Kidney (tissue), 13 donors: ENCODE measurements at regions not wholly inside any gene's neighbourhood (a gene's known extent, or its start where the extent isn't known, plus 50 kb on each side); places are given as distances from the start of the nearest gene placed in this dataset.
A peak's percentile ranks its signal among the peaks of the same experiment; 100 is the strongest.

Experiments
- DNase-seq, 5 donors: peaks; one replicate each; pipeline ENCODE4 v3.0.0-alpha.2; 2013 to 2020
- FAIRE-seq: peaks from 2 replicates; lab custom pipeline; 2012; peaks lifted over from hg19 to GRCh38; lab: Jason Lieb, UNC
- H3K27ac ChIP-seq, 2 donors: one replicate each; pipeline ENCODE4 v1.7.0; 2013; ENCODE audit warnings: low read depth in 2 of 2, low read length in 2 of 2, inconsistent platforms in 1 of 2
- H3K27me3 ChIP-seq: one replicate; pipeline ENCODE4 v1.7.1; 2013; ENCODE audit warnings: low read length, inconsistent platforms; ENCODE audit not compliant: control insufficient read depth, insufficient read depth
- H3K36me3 ChIP-seq, 3 donors: one replicate each; pipeline versions ENCODE4 v1.7.0 to v1.7.1; 2013; ENCODE audit warnings: low read length in 3 of 3, control low read depth in 1 of 3, inconsistent platforms in 1 of 3; ENCODE audit not compliant: insufficient read depth in 3 of 3, control insufficient read depth in 2 of 3
- H3K4me1 ChIP-seq, 3 donors: one replicate each; pipeline versions ENCODE4 v1.7.0 to v1.7.1; 2013; ENCODE audit warnings: low read length in 3 of 3, inconsistent platforms in 1 of 3, low read depth in 1 of 3; ENCODE audit not compliant: control insufficient read depth in 2 of 3, insufficient read depth in 2 of 3
- H3K4me3 ChIP-seq, 3 donors: one replicate each; pipeline versions ENCODE4 v1.7.0 to v1.8.1; 2013; ENCODE audit warnings: low read length in 3 of 3, control low read depth in 1 of 3, inconsistent platforms in 1 of 3
- H3K9ac ChIP-seq, 3 donors: one replicate each; pipeline versions ENCODE4 v1.7.0 to v1.7.1; 2013; ENCODE audit warnings: low read length in 3 of 3, control low read depth in 1 of 3, inconsistent platforms in 1 of 3
- H3K9me3 ChIP-seq, 3 donors: one replicate each; pipeline versions ENCODE4 v1.7.0 to v1.7.1; 2013; ENCODE audit warnings: low read length in 3 of 3, control low read depth in 1 of 3, inconsistent platforms in 1 of 3; ENCODE audit not compliant: control insufficient read depth in 2 of 3, insufficient read depth in 1 of 3
- intact Hi-C: fragments of 100-400 bp; cut with DNase I; formaldehyde crosslinking; loops from one replicate; pipeline ENCODE4 v1.11.1; 2022
- TF ChIP-seq, protein P1 (sequence below): IDR thresholded peaks from 3 replicates; pipeline ENCODE4 v1.5.1; 2012; ENCODE audit warnings: mild to moderate bottlenecking, moderate library complexity, borderline replicate concordance; ENCODE audit not compliant: insufficient read depth; ENCODE audit errors: extremely low read depth
- donor health status: control.
- donor health status: control.
- donor health status: control.
- donor health status: control.
- donor health status: control.
- donor health status: DM: yes; HTN: yes; CAD: no.
- donor health status: Normal renal cell carcinoma (clear cell type).

DNA sequence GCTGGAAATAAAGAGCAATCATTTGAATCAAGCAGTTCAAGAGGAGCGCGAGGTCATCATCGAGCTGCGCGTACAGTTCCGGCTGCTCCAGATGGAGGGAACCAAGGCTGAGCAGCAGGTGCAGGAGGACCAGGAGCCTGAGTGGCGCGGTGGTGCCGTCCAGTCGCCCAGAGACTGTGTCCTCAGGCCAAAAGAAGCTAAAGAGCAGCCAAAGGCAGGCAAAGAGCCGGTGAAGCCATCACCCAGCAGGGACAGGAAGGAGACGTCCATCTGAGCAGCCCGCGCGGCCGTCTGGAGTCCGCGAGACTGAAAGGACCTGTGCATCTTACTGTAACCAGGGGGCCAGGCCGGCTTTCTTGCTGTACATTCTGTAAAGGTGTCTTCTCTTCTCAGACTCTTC is 277.2 kb upstream of the TTC14 start:
- Histone ChIP-seq H3K4me3 (no peak overlapping the region), H3K9me3 (no peaks in the 10 kb centered on the region), H3K27ac (no peak overlapping the region), H3K36me3 (no peaks in the 10 kb centered on the region), H3K27me3 (no peaks in the 10 kb centered on the region), H3K4me1 (no peaks in the 10 kb centered on the region), H3K9ac (no peak overlapping the region)
- DNase-seq (peak in 1 of 5 donors; percentile 44), FAIRE-seq (no peak)
- intact Hi-C loops = no loop called here
- TF ChIP-seq, protein P1, sequence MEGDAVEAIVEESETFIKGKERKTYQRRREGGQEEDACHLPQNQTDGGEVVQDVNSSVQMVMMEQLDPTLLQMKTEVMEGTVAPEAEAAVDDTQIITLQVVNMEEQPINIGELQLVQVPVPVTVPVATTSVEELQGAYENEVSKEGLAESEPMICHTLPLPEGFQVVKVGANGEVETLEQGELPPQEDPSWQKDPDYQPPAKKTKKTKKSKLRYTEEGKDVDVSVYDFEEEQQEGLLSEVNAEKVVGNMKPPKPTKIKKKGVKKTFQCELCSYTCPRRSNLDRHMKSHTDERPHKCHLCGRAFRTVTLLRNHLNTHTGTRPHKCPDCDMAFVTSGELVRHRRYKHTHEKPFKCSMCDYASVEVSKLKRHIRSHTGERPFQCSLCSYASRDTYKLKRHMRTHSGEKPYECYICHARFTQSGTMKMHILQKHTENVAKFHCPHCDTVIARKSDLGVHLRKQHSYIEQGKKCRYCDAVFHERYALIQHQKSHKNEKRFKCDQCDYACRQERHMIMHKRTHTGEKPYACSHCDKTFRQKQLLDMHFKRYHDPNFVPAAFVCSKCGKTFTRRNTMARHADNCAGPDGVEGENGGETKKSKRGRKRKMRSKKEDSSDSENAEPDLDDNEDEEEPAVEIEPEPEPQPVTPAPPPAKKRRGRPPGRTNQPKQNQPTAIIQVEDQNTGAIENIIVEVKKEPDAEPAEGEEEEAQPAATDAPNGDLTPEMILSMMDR = no peak

DNA sequence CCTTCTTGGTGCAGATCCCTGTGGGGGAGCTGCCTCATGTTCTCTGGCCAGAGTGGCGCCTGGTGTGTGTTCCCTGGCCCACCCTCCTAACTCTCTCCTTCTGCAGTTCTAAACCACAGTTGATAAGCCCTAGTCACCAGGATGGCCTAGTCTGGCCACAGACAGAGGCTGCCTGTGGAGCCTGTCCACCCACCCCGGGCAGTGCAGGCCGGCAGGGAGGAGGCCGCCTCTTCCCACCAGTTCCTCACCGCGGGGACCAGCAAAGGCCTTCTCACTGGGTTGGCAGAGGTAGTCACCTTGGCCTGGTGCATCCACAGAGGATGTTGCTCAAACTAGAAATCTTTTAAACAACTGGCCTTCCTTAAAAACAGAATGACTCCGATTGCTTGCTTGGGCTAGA is 276.4 kb upstream of the TTC14 start:
- intact Hi-C loops = no loop called here
- Histone ChIP-seq H3K27ac (no peak overlapping the region), H3K9me3 (no peaks in the 10 kb centered on the region), H3K4me3 (no peak overlapping the region), H3K4me1 (no peaks in the 10 kb centered on the region), H3K36me3 (no peaks in the 10 kb centered on the region), H3K27me3 (no peaks in the 10 kb centered on the region), H3K9ac (no peak overlapping the region)
- FAIRE-seq = no peak
- DNase-seq = peak in 1 of 5 donors; percentile 49
- TF ChIP-seq, protein P1 = no peak

DNA sequence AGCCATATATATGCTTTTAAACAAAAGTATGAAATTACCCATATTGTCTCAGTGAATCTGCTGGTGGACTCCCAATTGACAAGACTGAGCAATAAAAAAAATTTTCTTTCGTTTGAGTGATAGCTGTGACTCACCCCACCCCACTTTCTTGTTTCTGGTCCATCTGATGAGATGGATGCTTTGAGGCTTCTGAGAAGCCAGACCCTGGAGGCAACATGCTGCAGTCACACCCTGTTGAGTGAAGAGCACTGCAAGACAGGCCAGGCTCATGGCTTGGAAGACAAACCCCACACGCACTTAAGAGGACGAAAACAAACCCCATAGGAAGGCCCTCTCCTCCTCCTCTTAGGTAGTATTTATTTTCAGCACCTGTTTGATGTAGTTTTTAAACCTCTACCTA is 276.0 kb upstream of the TTC14 start:
- Histone ChIP-seq H3K9ac (no peak overlapping the region), H3K4me1 (no peaks in the 10 kb centered on the region), H3K4me3 (no peak overlapping the region), H3K27me3 (no peaks in the 10 kb centered on the region), H3K27ac (no peak overlapping the region), H3K36me3 (no peaks in the 10 kb centered on the region), H3K9me3 (no peaks in the 10 kb centered on the region)
- TF ChIP-seq, protein P1 = no peak
- DNase-seq (no peak), FAIRE-seq (no peak)
- intact Hi-C loops = no loop called here

DNA sequence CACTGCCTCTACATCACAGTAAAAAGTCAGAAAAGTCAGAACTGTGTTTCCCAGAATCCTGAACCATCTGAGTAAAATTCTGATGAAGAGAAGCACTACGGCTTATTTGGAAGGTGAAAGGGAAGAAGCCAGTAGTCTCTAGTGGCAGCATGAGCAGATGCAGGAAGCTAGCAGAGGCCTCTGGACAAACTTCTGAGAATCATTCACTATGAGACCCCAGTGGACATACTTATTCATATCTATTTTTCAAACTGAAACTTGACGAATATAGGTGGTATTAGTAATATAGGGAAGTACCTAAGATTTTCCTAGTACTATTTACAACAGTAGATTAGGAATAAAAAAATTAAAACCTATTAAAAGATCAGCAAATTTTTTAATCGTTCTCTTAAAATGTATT is 272.8 kb upstream of the TTC14 start:
- DNase-seq (no peak), FAIRE-seq (no peak)
- Histone ChIP-seq H3K4me3 (no peak overlapping the region), H3K9me3 (no peaks in the 10 kb centered on the region), H3K27ac (no peak overlapping the region), H3K27me3 (no peaks in the 10 kb centered on the region), H3K4me1 (no peaks in the 10 kb centered on the region), H3K9ac (no peak overlapping the region), H3K36me3 (no peaks in the 10 kb centered on the region)
- intact Hi-C loops = no loop called here
- TF ChIP-seq, protein P1 = no peak
